Neural progenitor cell (in vitro differentiated cells): ENCODE measurements at regions not wholly inside any gene's neighbourhood (a gene's known extent, or its start where the extent isn't known, plus 50 kb on each side); places are given as distances from the start of the nearest gene placed in this dataset.

Source experiments
- DNase-seq: peaks from one replicate; pipeline ENCODE4 v3.0.0-alpha.2; 2016; ENCODE audit warnings: low spot score
- H2AFZ ChIP-seq: fragments of 200-600 bp; sonication (generic); replicated peaks from 2 replicates; pipeline ENCODE4 v1.6.1; 2016; ENCODE audit warnings: antibody characterized with exemption
- H3F3A ChIP-seq: fragments of 200-600 bp; sonication (generic); 2 replicates; pipeline ENCODE4 v1.6.1; 2016; ENCODE audit warnings: antibody characterized with exemption, low read depth
- H3K27ac ChIP-seq: fragments of 200-600 bp; sonication (generic); 2 replicates; pipeline ENCODE4 v1.5.1; 2016; ENCODE audit warnings: mild to moderate bottlenecking
- H3K27me3 ChIP-seq: fragments of 200-600 bp; sonication (generic); 2 replicates; pipeline ENCODE4 v1.6.1; 2016; ENCODE audit warnings: mild to moderate bottlenecking, moderate library complexity
- H3K36me3 ChIP-seq: fragments of 200-600 bp; sonication (generic); 2 replicates; pipeline ENCODE4 v1.5.1; 2016
- H3K4me1 ChIP-seq: fragments of 200-600 bp; sonication (generic); 2 replicates; pipeline ENCODE4 v1.6.1; 2016; ENCODE audit warnings: mixed run types
- H3K4me2 ChIP-seq: fragments of 200-600 bp; sonication (generic); 2 replicates; pipeline ENCODE4 v1.6.1; 2016
- H3K4me3 ChIP-seq: fragments of 200-600 bp; sonication (generic); 2 replicates; pipeline ENCODE4 v1.5.1; 2016
- H3K79me2 ChIP-seq: fragments of 200-600 bp; sonication (generic); 2 replicates; pipeline ENCODE4 v1.6.1; 2016; ENCODE audit warnings: low read depth
- H3K9ac ChIP-seq: fragments of 200-600 bp; sonication (generic); 2 replicates; pipeline ENCODE4 v1.6.1; 2016
- H3K9me3 ChIP-seq: fragments of 200-600 bp; sonication (generic); 2 replicates; pipeline ENCODE4 v1.5.1; 2016; ENCODE audit warnings: low read depth
- H4K20me1 ChIP-seq: fragments of 200-600 bp; sonication (generic); 2 replicates; pipeline ENCODE4 v1.6.1; 2016; ENCODE audit warnings: low read depth
- H3K27ac Mint-ChIP-seq: 3 replicates; pipeline ENCODE4 v1.8.0; 2021; ENCODE audit warnings: mixed read lengths
- H3K27me3 Mint-ChIP-seq: 2 replicates; pipeline ENCODE4 v1.8.0; 2022; ENCODE audit warnings: low read depth, mild to moderate bottlenecking, inconsistent platforms, moderate library complexity, mixed read lengths; ENCODE audit not compliant: insufficient read depth
- H3K36me3 Mint-ChIP-seq: 3 replicates; pipeline ENCODE4 v1.8.0; 2021; ENCODE audit warnings: mixed read lengths
- H3K4me1 Mint-ChIP-seq: 3 replicates; pipeline ENCODE4 v1.8.0; 2021; ENCODE audit warnings: mixed read lengths
- H3K4me3 Mint-ChIP-seq: 3 replicates; pipeline ENCODE4 v1.8.0; 2021; ENCODE audit warnings: mild to moderate bottlenecking, moderate library complexity, mixed read lengths
- H3K9me3 Mint-ChIP-seq: 3 replicates; pipeline ENCODE4 v1.8.0; 2020; ENCODE audit warnings: mixed read lengths
- EZH2 ChIP-seq: fragments of 200-600 bp; sonication (generic); IDR thresholded peaks from 2 replicates; pipeline ENCODE4 v1.6.1; 2017; ENCODE audit warnings: antibody characterized with exemption, mild to moderate bottlenecking, moderate library complexity
- EZH2phosphoT487 ChIP-seq: fragments of 200-600 bp; sonication (generic); IDR thresholded peaks from 2 replicates; pipeline ENCODE4 v1.6.1; 2017; ENCODE audit warnings: antibody characterized with exemption
- TF ChIP-seq, protein P1 (sequence below): fragments of 200-600 bp; sonication (generic); IDR thresholded peaks from 2 replicates; pipeline ENCODE4 v1.5.1; 2017; ENCODE audit warnings: antibody characterized with exemption, mild to moderate bottlenecking

GRCh38 chr1:91161749-91162148 lies 139.9 kb upstream of the ZNF644 start:
- no peaks in the 10 kb centered on the region for H3K36me3 Mint-ChIP-seq
- Histone ChIP-seq H2AFZ (no peak overlapping the region), H3K9me3 (no peaks in the 10 kb centered on the region), H3K4me2 (no peak overlapping the region), H3K79me2 (no peaks in the 10 kb centered on the region), H3K36me3 (no peaks in the 10 kb centered on the region), H3K4me3 (no peak overlapping the region), H3F3A (peaks cover 8% of the 10 kb centered on the region), H3K27ac (no peak overlapping the region), H3K4me1 (peaks cover 6% of the 10 kb centered on the region), H3K9ac (no peak overlapping the region), H3K27me3 (no peaks in the 10 kb centered on the region), H4K20me1 (no peaks in the 10 kb centered on the region)
- no peaks in the 10 kb centered on the region for H3K9me3 Mint-ChIP-seq
- no peak overlapping the region for H3K4me3 Mint-ChIP-seq
- no peak for DNase-seq
- peaks cover 27% of the 10 kb centered on the region for H3K4me1 Mint-ChIP-seq
- H3K27me3 Mint-ChIP-seq: peaks cover 5% of the 10 kb centered on the region
- H3K27ac Mint-ChIP-seq: no peak overlapping the region
- TF ChIP-seq, protein P1, sequence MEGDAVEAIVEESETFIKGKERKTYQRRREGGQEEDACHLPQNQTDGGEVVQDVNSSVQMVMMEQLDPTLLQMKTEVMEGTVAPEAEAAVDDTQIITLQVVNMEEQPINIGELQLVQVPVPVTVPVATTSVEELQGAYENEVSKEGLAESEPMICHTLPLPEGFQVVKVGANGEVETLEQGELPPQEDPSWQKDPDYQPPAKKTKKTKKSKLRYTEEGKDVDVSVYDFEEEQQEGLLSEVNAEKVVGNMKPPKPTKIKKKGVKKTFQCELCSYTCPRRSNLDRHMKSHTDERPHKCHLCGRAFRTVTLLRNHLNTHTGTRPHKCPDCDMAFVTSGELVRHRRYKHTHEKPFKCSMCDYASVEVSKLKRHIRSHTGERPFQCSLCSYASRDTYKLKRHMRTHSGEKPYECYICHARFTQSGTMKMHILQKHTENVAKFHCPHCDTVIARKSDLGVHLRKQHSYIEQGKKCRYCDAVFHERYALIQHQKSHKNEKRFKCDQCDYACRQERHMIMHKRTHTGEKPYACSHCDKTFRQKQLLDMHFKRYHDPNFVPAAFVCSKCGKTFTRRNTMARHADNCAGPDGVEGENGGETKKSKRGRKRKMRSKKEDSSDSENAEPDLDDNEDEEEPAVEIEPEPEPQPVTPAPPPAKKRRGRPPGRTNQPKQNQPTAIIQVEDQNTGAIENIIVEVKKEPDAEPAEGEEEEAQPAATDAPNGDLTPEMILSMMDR: no peak
- TF ChIP-seq EZH2phosphoT487 (no peak), EZH2 (no peak)

DNA sequence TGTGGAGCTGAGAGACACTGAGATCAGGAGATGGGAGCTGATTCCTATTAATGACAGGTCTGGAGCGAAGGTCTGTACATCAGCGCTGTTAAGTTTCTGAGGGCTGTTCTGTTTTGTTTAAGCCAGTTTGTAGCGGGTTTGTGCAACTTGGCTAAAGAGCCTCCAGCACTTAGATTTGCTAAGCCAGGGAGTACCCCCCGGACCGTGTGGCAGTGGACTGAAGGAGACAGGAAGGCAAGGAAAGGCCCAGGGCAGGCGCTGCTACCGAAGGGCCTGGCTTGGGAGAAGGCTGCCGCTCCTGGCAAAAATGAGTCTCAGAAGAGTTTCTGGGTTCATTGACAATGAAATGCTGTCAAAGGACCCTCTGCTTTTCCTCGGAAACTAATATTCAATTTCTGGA lies 139.3 kb upstream of the ZNF644 start:
- Mint-ChIP-seq H3K27me3 (peaks cover 5% of the 10 kb centered on the region), H3K9me3 (no peaks in the 10 kb centered on the region), H3K36me3 (no peaks in the 10 kb centered on the region), H3K27ac (no peak overlapping the region), H3K4me1 (peaks cover 27% of the 10 kb centered on the region), H3K4me3 (no peak overlapping the region)
- peaks cover 8% of the 10 kb centered on the region for H3F3A ChIP-seq
- H3K27ac ChIP-seq: no peak overlapping the region
- H3K27me3 ChIP-seq: no peaks in the 10 kb centered on the region
- no peak overlapping the region for H3K4me3 ChIP-seq
- no peaks in the 10 kb centered on the region for H3K79me2 ChIP-seq
- no peak overlapping the region for H3K4me2 ChIP-seq
- no peaks in the 10 kb centered on the region for H3K9me3 ChIP-seq
- no peak overlapping the region for H3K9ac ChIP-seq
- no peak for TF ChIP-seq EZH2phosphoT487
- TF ChIP-seq, protein P1: no peak
- TF ChIP-seq EZH2: no peak
- no peaks in the 10 kb centered on the region for H3K36me3 ChIP-seq
- no peak overlapping the region for H2AFZ ChIP-seq
- H4K20me1 ChIP-seq: no peaks in the 10 kb centered on the region
- DNase-seq: no peak
- peaks cover 6% of the 10 kb centered on the region for H3K4me1 ChIP-seq

GRCh38 chr1:91160363-91161075 lies 138.7 kb upstream of the ZNF644 start:
- Mint-ChIP-seq H3K27ac (no peak overlapping the region), H3K9me3 (no peaks in the 10 kb centered on the region)

More at GRCh38 chr1:91160363-91161075, 138.7 kb upstream of the ZNF644 start:
- no peaks in the 10 kb centered on the region for H3K36me3 Mint-ChIP-seq
- Histone ChIP-seq H3K4me3 (no peak overlapping the region), H3F3A (peaks cover 3% of the 10 kb centered on the region), H3K4me1 (peaks cover 2% of the 10 kb centered on the region), H3K4me2 (no peak overlapping the region), H3K27me3 (no peaks in the 10 kb centered on the region), H3K79me2 (no peaks in the 10 kb centered on the region), H2AFZ (no peak overlapping the region), H3K27ac (no peak overlapping the region), H3K9me3 (no peaks in the 10 kb centered on the region), H4K20me1 (no peaks in the 10 kb centered on the region), H3K9ac (no peak overlapping the region), H3K36me3 (no peaks in the 10 kb centered on the region)
- no peak for TF ChIP-seq EZH2
- TF ChIP-seq, protein P1: no peak
- H3K4me1 Mint-ChIP-seq: peaks cover 21% of the 10 kb centered on the region
- H3K4me3 Mint-ChIP-seq: no peak overlapping the region
- peaks cover 5% of the 10 kb centered on the region for H3K27me3 Mint-ChIP-seq
- no peak for DNase-seq
